Keratinocyte (primary cell): ENCODE measurements at regions not wholly inside any gene's neighbourhood (a gene's known extent, or its start where the extent isn't known, plus 50 kb on each side); places are given as distances from the start of the nearest gene placed in this dataset.

Experiments used
- DNase-seq: peaks from one replicate; pipeline ENCODE4 v3.0.0-alpha.2; 2011; ENCODE audit warnings: low read depth, missing footprints, low spot score
- FAIRE-seq: peaks from 2 replicates; lab custom pipeline; 2011; peaks lifted over from hg19 to GRCh38; lab: Jason Lieb, UNC
- H2AFZ ChIP-seq: 2 replicates; pipeline ENCODE4 v1.6.0; 2012; ENCODE audit warnings: low read length, control low read depth, inconsistent platforms; ENCODE audit not compliant: control insufficient read depth
- H3K27ac ChIP-seq: 2 replicates; pipeline ENCODE4 v1.5.1; 2011; ENCODE audit warnings: low read length; ENCODE audit not compliant: control insufficient read depth, insufficient read depth
- H3K27me3 ChIP-seq: 3 replicates; pipeline ENCODE4 v1.6.0; 2011; ENCODE audit warnings: low read length; ENCODE audit not compliant: control insufficient read depth, insufficient read depth; ENCODE audit errors: extremely low read depth
- H3K36me3 ChIP-seq, 2 experiments: 2 replicates in 1 of 2; 3 replicates in 1 of 2; pipeline ENCODE4 v1.5.1; 2011; ENCODE audit warnings: low read length in 2 of 2, mild to moderate bottlenecking in 1 of 2; ENCODE audit not compliant: control insufficient read depth in 2 of 2, insufficient read depth in 2 of 2; ENCODE audit errors: extremely low read depth in 1 of 2
- H3K4me1 ChIP-seq: 3 replicates; pipeline ENCODE4 v1.5.1; 2011; ENCODE audit warnings: low read length; ENCODE audit not compliant: control insufficient read depth, insufficient read depth; ENCODE audit errors: extremely low read depth
- H3K4me2 ChIP-seq: 3 replicates; pipeline ENCODE4 v1.6.0; 2011; ENCODE audit warnings: low read depth, low read length; ENCODE audit not compliant: control insufficient read depth, insufficient read depth; ENCODE audit errors: extremely low read depth
- H3K4me3 ChIP-seq, 3 experiments: fragments of 200-600 bp in 1 of 3; sonication (generic) in 1 of 3; 2 replicates in 2 of 3; 3 replicates in 1 of 3; pipeline ENCODE4 v1.5.1; 2011 to 2016; ENCODE audit warnings: low read length in 3 of 3, mild to moderate bottlenecking in 3 of 3, control low read depth in 2 of 3, inconsistent platforms in 1 of 3, low read depth in 1 of 3, mixed read lengths in 1 of 3, mixed run types in 1 of 3, moderate library complexity in 1 of 3; ENCODE audit not compliant: control insufficient read depth in 2 of 3, insufficient read depth in 2 of 3; ENCODE audit errors: extremely low read depth in 1 of 3
- H3K79me2 ChIP-seq: 2 replicates; pipeline ENCODE4 v1.6.0; 2012; ENCODE audit warnings: low read length; ENCODE audit not compliant: control insufficient read depth, insufficient read depth
- H3K9ac ChIP-seq: 3 replicates; pipeline ENCODE4 v1.6.0; 2011; ENCODE audit warnings: low read length; ENCODE audit not compliant: control insufficient read depth, insufficient read depth; ENCODE audit errors: extremely low read depth
- H3K9me1 ChIP-seq: 3 replicates; pipeline ENCODE4 v1.6.0; 2011; ENCODE audit warnings: low read length; ENCODE audit not compliant: control insufficient read depth, insufficient read depth; ENCODE audit errors: extremely low read depth
- H3K9me3 ChIP-seq: 2 replicates; pipeline ENCODE4 v1.5.1; 2012; ENCODE audit warnings: low read depth, low read length; ENCODE audit not compliant: control insufficient read depth
- H4K20me1 ChIP-seq: 3 replicates; pipeline ENCODE4 v1.6.0; 2011; ENCODE audit warnings: low read length; ENCODE audit not compliant: control insufficient read depth, insufficient read depth; ENCODE audit errors: extremely low read depth
- EZH2 ChIP-seq: IDR thresholded peaks from one replicate; pipeline ENCODE4 v1.6.1; 2012; ENCODE audit warnings: inconsistent platforms, mild to moderate bottlenecking, low read length, moderate library complexity
- dilution Hi-C: fragments of 300-500 bp; cut with MboI; formaldehyde crosslinking; loops from one replicate; pipeline ENCODE4 v1.7.0; 2020; ENCODE audit warnings: low sequenced_read_pairs; ENCODE audit not compliant: extremely low pct_ligation_motif_present
- TF ChIP-seq, protein P1 (sequence below), 3 experiments: IDR thresholded peaks in 1 of 3; conservative IDR thresholded peaks in 1 of 3; optimal IDR thresholded peaks in 1 of 3; 2 replicates in 2 of 3; 3 replicates in 1 of 3; pipeline versions ENCODE3 to v1.5.1; 2011; ENCODE audit warnings: low read length in 3 of 3, mild to moderate bottlenecking in 3 of 3, moderate library complexity in 2 of 3, control low read depth in 1 of 3, inconsistent platforms in 1 of 3; ENCODE audit not compliant: insufficient read depth in 2 of 3; ENCODE audit errors: extremely low read depth in 1 of 3

DNA sequence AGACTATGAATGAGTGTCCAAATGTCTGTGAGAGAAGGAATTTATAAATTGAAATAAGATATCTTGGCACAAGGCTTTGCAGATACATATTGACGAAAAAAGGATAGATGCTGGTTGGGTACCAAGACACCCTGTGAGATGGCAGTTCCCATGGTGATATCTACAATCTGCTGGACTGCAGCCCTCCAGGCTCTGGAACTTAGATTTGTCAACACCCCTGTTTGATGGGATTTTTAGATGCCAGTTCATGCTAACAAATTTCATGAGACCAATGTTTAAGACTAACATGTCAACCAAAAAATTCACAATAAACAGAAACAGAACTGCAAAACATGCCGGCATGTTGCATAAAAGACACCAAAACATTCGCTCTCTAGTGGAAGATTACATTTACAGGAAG, 400.3 kb upstream of the CNTNAP5 start:
- Histone ChIP-seq H3K27ac (no peak overlapping the region), H3K4me3 (no peak overlapping the region), H3K9me3 (no peaks in the 10 kb centered on the region), H3K27me3 (no peaks in the 10 kb centered on the region), H2AFZ (no peak overlapping the region), H3K36me3 (no peaks in the 10 kb centered on the region), H3K9ac (no peak overlapping the region), H3K79me2 (no peaks in the 10 kb centered on the region), H3K4me1 (no peaks in the 10 kb centered on the region), H3K4me2 (no peak overlapping the region), H3K9me1 (no peaks in the 10 kb centered on the region), H4K20me1 (no peaks in the 10 kb centered on the region)
- TF ChIP-seq EZH2, result no peak
- TF ChIP-seq, protein P1, sequence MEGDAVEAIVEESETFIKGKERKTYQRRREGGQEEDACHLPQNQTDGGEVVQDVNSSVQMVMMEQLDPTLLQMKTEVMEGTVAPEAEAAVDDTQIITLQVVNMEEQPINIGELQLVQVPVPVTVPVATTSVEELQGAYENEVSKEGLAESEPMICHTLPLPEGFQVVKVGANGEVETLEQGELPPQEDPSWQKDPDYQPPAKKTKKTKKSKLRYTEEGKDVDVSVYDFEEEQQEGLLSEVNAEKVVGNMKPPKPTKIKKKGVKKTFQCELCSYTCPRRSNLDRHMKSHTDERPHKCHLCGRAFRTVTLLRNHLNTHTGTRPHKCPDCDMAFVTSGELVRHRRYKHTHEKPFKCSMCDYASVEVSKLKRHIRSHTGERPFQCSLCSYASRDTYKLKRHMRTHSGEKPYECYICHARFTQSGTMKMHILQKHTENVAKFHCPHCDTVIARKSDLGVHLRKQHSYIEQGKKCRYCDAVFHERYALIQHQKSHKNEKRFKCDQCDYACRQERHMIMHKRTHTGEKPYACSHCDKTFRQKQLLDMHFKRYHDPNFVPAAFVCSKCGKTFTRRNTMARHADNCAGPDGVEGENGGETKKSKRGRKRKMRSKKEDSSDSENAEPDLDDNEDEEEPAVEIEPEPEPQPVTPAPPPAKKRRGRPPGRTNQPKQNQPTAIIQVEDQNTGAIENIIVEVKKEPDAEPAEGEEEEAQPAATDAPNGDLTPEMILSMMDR (optimal IDR thresholded peaks at IDR 0.05 in 1 of 3, IDR thresholded peaks at IDR 0.05 in 1 of 3, conservative IDR thresholded peaks at IDR 0.05 in 1 of 3; ENCODE audit: extremely low read depth in 1 of 3, insufficient read depth in 2 of 3, low read length in 3 of 3), result no peak
- dilution Hi-C loops, result no loop called here
- DNase-seq, result no peak
- no peak for FAIRE-seq

DNA sequence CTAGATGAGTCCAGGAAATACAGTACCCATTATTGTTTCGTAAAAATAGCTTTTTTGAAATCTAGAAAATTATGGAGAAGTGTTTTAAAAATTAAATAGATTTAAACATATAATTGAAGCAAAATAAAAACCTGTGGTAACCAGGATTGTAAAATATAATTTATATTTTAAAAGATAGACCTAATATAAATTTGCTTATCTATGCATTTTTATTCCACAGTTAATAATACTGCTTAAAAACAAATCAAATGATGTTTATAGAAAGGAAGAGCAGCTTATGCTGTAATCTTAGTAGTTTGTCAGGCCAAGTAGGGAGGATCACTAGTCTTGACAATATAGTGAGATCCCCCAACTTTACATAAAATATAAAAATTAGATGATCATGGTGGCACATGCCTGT, 388.9 kb upstream of the CNTNAP5 start:
- TF ChIP-seq, protein P1 (optimal IDR thresholded peaks at IDR 0.05 in 1 of 3, IDR thresholded peaks at IDR 0.05 in 1 of 3, conservative IDR thresholded peaks at IDR 0.05 in 1 of 3; ENCODE audit: extremely low read depth in 1 of 3, insufficient read depth in 2 of 3, low read length in 3 of 3), result no peak
- TF ChIP-seq EZH2, result no peak
- Histone ChIP-seq H3K36me3 (no peaks in the 10 kb centered on the region), H3K4me1 (no peaks in the 10 kb centered on the region), H3K4me3 (no peak overlapping the region), H4K20me1 (no peaks in the 10 kb centered on the region), H3K4me2 (no peak overlapping the region), H3K9ac (no peak overlapping the region), H3K79me2 (no peaks in the 10 kb centered on the region), H3K27ac (no peak overlapping the region), H2AFZ (no peak overlapping the region), H3K27me3 (no peaks in the 10 kb centered on the region), H3K9me3 (peaks cover 2% of the 10 kb centered on the region), H3K9me1 (no peaks in the 10 kb centered on the region)
- dilution Hi-C loops, result no loop called here
- FAIRE-seq (no peak), DNase-seq (no peak)
